ENCODE measurements at regions not wholly inside any gene's neighbourhood (a gene's known extent, or its start where the extent isn't known, plus 50 kb on each side); places are given as distances from the start of the nearest gene placed in this dataset.

DNA sequence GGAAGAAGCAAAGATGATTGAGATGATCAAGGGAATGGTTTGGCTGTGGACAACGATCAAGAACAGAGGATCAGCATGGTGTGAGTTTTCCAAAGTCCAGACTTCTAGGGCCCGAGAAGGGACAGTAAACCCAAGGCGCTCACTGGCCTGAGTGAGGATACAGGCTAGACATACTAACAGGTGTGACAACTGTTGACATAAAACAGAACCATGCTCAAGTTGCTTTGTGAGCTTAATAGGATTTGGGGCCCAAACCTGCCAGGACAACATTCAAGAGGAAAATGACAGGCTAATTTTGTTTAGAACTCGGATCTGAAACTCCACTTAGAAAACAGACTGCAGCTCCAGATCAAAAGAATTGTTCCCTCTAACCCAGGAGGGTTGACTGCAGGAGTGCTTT lies 68.1 kb upstream of the ACKR3 start:
- intact Hi-C loops (cut with micrococcal nuclease; ENCODE audit: unreplicated experiment), result no loop called here
- Histone ChIP-seq H3K36me3 (ENCODE audit: control insufficient read depth, insufficient read depth, low read length) (no peaks in the 10 kb centered on the region), H3K4me1 (no peaks in the 10 kb centered on the region), H3K27me3 (replicated peaks; ENCODE audit: control insufficient read depth, insufficient read depth, low read length) (no peaks in the 10 kb centered on the region), H3K9me3 (no peaks in the 10 kb centered on the region), H3K4me3 (ENCODE audit: low read depth, low read length) (no peak overlapping the region)
- peaks cover 14% of the 10 kb centered on the region for H3K9me3 Mint-ChIP-seq (ENCODE audit: unreplicated experiment)
- DNase-seq, result no peak
- H3K36me3 Mint-ChIP-seq (ENCODE audit: insufficient read depth, unreplicated experiment), result no peaks in the 10 kb centered on the region
- TF ChIP-seq, protein P1, sequence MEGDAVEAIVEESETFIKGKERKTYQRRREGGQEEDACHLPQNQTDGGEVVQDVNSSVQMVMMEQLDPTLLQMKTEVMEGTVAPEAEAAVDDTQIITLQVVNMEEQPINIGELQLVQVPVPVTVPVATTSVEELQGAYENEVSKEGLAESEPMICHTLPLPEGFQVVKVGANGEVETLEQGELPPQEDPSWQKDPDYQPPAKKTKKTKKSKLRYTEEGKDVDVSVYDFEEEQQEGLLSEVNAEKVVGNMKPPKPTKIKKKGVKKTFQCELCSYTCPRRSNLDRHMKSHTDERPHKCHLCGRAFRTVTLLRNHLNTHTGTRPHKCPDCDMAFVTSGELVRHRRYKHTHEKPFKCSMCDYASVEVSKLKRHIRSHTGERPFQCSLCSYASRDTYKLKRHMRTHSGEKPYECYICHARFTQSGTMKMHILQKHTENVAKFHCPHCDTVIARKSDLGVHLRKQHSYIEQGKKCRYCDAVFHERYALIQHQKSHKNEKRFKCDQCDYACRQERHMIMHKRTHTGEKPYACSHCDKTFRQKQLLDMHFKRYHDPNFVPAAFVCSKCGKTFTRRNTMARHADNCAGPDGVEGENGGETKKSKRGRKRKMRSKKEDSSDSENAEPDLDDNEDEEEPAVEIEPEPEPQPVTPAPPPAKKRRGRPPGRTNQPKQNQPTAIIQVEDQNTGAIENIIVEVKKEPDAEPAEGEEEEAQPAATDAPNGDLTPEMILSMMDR (IDR thresholded peaks at IDR 0.05; ENCODE audit: insufficient read depth in 1 of 2, low read depth in 1 of 2, low read length in 1 of 2, severe bottlenecking in 1 of 2, unreplicated experiment in 1 of 2), result no peak
- POLR2A ChIA-PET, result no interaction called here
- CTCF ChIA-PET, result no interaction called here
- no peak overlapping the region for H3K27ac Mint-ChIP-seq (ENCODE audit: unreplicated experiment)
- peaks cover 8% of the 10 kb centered on the region for H3K27me3 Mint-ChIP-seq (ENCODE audit: insufficient read depth, unreplicated experiment)
- no peak overlapping the region for H3K4me3 Mint-ChIP-seq (ENCODE audit: unreplicated experiment)
- no TSS peak for BruUV-seq (replicated peaks)
- H3K4me1 Mint-ChIP-seq (ENCODE audit: low read depth, unreplicated experiment), result no peaks in the 10 kb centered on the region

DNA sequence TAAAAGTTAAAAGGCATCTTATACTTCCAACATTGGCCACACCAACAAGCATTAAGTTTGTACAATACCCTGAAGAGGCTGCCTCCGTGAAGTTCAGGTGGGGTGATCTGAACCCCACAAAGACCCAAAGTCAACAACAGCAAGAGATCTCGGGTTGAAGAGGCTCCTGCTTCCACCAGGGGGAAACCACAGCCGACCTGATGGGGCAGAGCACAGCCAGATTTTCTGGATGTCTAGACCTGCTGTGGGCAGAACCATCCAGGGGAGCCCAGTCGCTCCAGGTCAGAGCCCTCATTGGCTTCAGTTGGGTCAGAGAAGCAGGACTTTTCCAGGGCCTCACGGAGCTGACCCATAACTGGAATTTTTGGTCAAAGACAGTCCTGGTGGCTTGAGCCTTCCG lies 66.5 kb upstream of the ACKR3 start:
- POLR2A ChIA-PET, result no interaction called here
- peaks cover 14% of the 10 kb centered on the region for H3K9me3 Mint-ChIP-seq (ENCODE audit: unreplicated experiment)

DNA sequence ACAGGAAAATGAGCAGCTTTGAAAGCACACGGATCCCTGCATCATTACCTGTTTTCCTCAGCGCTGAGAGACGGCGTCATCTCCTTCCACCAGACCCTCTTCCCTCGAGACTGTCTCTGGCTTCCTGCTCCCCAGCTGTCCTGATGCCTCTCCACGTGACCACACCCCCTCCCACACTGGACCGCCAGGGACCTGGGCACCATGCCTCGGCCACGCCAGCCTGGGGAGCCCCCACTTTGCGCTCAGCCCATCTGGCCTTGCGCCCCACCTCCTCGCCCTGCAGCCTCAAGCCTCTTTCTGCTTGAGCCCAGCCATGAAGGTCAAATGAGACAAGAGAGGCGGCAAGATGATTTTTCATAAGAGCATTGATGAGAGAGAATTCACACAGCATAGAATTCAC lies 66.0 kb upstream of the ACKR3 start:
- Histone ChIP-seq H3K27me3 (replicated peaks; ENCODE audit: control insufficient read depth, insufficient read depth, low read length) (no peaks in the 10 kb centered on the region), H3K9me3 (no peaks in the 10 kb centered on the region), H3K36me3 (ENCODE audit: control insufficient read depth, insufficient read depth, low read length) (no peaks in the 10 kb centered on the region), H3K4me1 (no peaks in the 10 kb centered on the region), H3K4me3 (ENCODE audit: low read depth, low read length) (no peak overlapping the region)
- ChIA-PET CTCF (no interaction called here), POLR2A (no interaction called here)
- Mint-ChIP-seq H3K36me3 (ENCODE audit: insufficient read depth, unreplicated experiment) (no peaks in the 10 kb centered on the region), H3K27ac (ENCODE audit: unreplicated experiment) (no peak overlapping the region), H3K4me3 (ENCODE audit: unreplicated experiment) (no peak overlapping the region), H3K4me1 (ENCODE audit: low read depth, unreplicated experiment) (no peaks in the 10 kb centered on the region), H3K9me3 (ENCODE audit: unreplicated experiment) (peaks cover 14% of the 10 kb centered on the region), H3K27me3 (ENCODE audit: insufficient read depth, unreplicated experiment) (peaks cover 8% of the 10 kb centered on the region)
- TF ChIP-seq, protein P1 (IDR thresholded peaks at IDR 0.05; ENCODE audit: insufficient read depth in 1 of 2, low read depth in 1 of 2, low read length in 1 of 2, severe bottlenecking in 1 of 2, unreplicated experiment in 1 of 2), result no peak
- intact Hi-C loops (cut with micrococcal nuclease; ENCODE audit: unreplicated experiment), result no loop called here
- DNase-seq, result no peak
- BruUV-seq (replicated peaks), result no TSS peak

More for the DNA sequence above, 66.5 kb upstream of the ACKR3 start:
- intact Hi-C loops (cut with micrococcal nuclease; ENCODE audit: unreplicated experiment), result no loop called here
- H3K9me3 ChIP-seq, result no peaks in the 10 kb centered on the region
- no peaks in the 10 kb centered on the region for H3K4me1 ChIP-seq
- CTCF ChIA-PET, result no interaction called here
- Mint-ChIP-seq H3K27me3 (ENCODE audit: insufficient read depth, unreplicated experiment) (peaks cover 8% of the 10 kb centered on the region), H3K36me3 (ENCODE audit: insufficient read depth, unreplicated experiment) (no peaks in the 10 kb centered on the region), H3K27ac (ENCODE audit: unreplicated experiment) (no peak overlapping the region), H3K4me1 (ENCODE audit: low read depth, unreplicated experiment) (no peaks in the 10 kb centered on the region), H3K4me3 (ENCODE audit: unreplicated experiment) (no peak overlapping the region)
- BruUV-seq (replicated peaks), result no TSS peak
- H3K27me3 ChIP-seq (replicated peaks; ENCODE audit: control insufficient read depth, insufficient read depth, low read length), result no peaks in the 10 kb centered on the region
- H3K36me3 ChIP-seq (ENCODE audit: control insufficient read depth, insufficient read depth, low read length), result no peaks in the 10 kb centered on the region
- no peak overlapping the region for H3K4me3 ChIP-seq (ENCODE audit: low read depth, low read length)
- no peak for DNase-seq
- TF ChIP-seq, protein P1 (IDR thresholded peaks at IDR 0.05; ENCODE audit: insufficient read depth in 1 of 2, low read depth in 1 of 2, low read length in 1 of 2, severe bottlenecking in 1 of 2, unreplicated experiment in 1 of 2), result no peak
